HL-60 (cell line): ENCODE measurements at regions not wholly inside any gene's neighbourhood (a gene's known extent, or its start where the extent isn't known, plus 50 kb on each side); places are given as distances from the start of the nearest gene placed in this dataset.

ENCODE experiments used
- DNase-seq, 2 experiments: peaks; one replicate each; pipeline ENCODE4 v3.0.0-alpha.2; 2010 to 2020; ENCODE audit warnings: low read depth in 1 of 2, low spot score in 1 of 2
- H3K27ac ChIP-seq: fragments of 250-450 bp; sonication (Bioruptor Pico); replicated peaks from 2 replicates; pipeline ENCODE4 v1.5.1; 2020; ENCODE audit warnings: mild to moderate bottlenecking, moderate library complexity
- H3K27me3 ChIP-seq: fragments of 250-450 bp; sonication (Bioruptor Pico); 2 replicates; pipeline ENCODE4 v1.5.1; 2021; ENCODE audit warnings: mild to moderate bottlenecking, moderate library complexity; ENCODE audit not compliant: insufficient read depth, poor library complexity, severe bottlenecking
- H3K4me3 ChIP-seq: replicated peaks from 2 replicates; pipeline ENCODE4 v1.5.1; 2011; ENCODE audit warnings: mild to moderate bottlenecking, control low read depth, low read length; ENCODE audit not compliant: insufficient read depth
- GABPA ChIP-seq: IDR thresholded peaks from 2 replicates; pipeline ENCODE4 v1.6.1; 2012; ENCODE audit warnings: low read depth
- POLR2AphosphoS5 ChIP-seq: IDR thresholded peaks from 2 replicates; pipeline ENCODE4 v1.6.1; 2012; ENCODE audit warnings: low read depth
- SPI1 ChIP-seq: IDR thresholded peaks from 2 replicates; pipeline ENCODE4 v1.6.1; 2012; ENCODE audit warnings: low read depth, mild to moderate bottlenecking, borderline replicate concordance
- TF ChIP-seq, protein P1 (sequence below): IDR thresholded peaks from 2 replicates; pipeline ENCODE4 v1.6.1; 2012; ENCODE audit warnings: low read depth; ENCODE audit not compliant: insufficient replicate concordance
- TF ChIP-seq, protein P2 (sequence below): IDR thresholded peaks from one replicate; pipeline ENCODE4 v1.5.1; 2011; ENCODE audit warnings: low read length, control low read depth, inconsistent platforms; ENCODE audit not compliant: insufficient read depth

DNA sequence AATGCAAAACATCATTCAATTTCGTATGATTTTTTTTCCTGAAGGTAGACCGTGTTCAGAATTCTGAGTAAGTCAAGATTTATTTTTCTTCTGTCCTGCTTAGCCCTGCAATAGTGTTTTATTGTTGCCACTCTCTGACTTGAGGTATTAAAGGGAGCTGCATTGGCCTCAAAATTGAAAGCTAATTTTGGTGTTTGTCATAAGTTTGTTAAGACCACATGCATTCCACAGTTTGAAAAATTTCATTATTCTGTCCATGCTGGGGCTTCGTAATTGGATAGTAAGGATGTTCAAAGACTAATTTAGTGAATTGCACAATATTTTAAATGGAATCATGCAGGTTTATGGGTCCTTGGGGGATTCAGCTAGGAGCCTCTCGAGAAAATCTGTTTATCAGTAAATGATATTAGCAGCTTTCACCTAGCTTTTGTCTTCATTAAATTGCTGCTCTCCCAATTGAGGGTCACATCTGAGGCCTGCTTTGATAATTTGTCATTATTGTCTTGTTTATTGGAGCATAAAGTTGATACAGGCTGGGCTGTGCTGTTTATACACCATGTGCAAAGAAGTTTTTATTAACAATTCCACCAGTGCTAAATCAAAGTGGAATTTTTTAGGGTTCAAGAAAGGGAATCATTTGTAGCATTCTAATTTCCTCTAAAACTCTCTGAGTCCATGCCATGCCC is 339.8 kb upstream of the OBI1 start:
- H3K4me3 ChIP-seq = no peak overlapping the region
- TF ChIP-seq GABPA (no peak), POLR2AphosphoS5 (no peak), SPI1 (no peak)
- TF ChIP-seq, protein P1, sequence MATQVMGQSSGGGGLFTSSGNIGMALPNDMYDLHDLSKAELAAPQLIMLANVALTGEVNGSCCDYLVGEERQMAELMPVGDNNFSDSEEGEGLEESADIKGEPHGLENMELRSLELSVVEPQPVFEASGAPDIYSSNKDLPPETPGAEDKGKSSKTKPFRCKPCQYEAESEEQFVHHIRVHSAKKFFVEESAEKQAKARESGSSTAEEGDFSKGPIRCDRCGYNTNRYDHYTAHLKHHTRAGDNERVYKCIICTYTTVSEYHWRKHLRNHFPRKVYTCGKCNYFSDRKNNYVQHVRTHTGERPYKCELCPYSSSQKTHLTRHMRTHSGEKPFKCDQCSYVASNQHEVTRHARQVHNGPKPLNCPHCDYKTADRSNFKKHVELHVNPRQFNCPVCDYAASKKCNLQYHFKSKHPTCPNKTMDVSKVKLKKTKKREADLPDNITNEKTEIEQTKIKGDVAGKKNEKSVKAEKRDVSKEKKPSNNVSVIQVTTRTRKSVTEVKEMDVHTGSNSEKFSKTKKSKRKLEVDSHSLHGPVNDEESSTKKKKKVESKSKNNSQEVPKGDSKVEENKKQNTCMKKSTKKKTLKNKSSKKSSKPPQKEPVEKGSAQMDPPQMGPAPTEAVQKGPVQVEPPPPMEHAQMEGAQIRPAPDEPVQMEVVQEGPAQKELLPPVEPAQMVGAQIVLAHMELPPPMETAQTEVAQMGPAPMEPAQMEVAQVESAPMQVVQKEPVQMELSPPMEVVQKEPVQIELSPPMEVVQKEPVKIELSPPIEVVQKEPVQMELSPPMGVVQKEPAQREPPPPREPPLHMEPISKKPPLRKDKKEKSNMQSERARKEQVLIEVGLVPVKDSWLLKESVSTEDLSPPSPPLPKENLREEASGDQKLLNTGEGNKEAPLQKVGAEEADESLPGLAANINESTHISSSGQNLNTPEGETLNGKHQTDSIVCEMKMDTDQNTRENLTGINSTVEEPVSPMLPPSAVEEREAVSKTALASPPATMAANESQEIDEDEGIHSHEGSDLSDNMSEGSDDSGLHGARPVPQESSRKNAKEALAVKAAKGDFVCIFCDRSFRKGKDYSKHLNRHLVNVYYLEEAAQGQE = no peak
- TF ChIP-seq, protein P2, sequence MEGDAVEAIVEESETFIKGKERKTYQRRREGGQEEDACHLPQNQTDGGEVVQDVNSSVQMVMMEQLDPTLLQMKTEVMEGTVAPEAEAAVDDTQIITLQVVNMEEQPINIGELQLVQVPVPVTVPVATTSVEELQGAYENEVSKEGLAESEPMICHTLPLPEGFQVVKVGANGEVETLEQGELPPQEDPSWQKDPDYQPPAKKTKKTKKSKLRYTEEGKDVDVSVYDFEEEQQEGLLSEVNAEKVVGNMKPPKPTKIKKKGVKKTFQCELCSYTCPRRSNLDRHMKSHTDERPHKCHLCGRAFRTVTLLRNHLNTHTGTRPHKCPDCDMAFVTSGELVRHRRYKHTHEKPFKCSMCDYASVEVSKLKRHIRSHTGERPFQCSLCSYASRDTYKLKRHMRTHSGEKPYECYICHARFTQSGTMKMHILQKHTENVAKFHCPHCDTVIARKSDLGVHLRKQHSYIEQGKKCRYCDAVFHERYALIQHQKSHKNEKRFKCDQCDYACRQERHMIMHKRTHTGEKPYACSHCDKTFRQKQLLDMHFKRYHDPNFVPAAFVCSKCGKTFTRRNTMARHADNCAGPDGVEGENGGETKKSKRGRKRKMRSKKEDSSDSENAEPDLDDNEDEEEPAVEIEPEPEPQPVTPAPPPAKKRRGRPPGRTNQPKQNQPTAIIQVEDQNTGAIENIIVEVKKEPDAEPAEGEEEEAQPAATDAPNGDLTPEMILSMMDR = no peak
- no peak overlapping the region for H3K27ac ChIP-seq
- H3K27me3 ChIP-seq = no peaks in the 10 kb centered on the region
- no peak for DNase-seq

DNA sequence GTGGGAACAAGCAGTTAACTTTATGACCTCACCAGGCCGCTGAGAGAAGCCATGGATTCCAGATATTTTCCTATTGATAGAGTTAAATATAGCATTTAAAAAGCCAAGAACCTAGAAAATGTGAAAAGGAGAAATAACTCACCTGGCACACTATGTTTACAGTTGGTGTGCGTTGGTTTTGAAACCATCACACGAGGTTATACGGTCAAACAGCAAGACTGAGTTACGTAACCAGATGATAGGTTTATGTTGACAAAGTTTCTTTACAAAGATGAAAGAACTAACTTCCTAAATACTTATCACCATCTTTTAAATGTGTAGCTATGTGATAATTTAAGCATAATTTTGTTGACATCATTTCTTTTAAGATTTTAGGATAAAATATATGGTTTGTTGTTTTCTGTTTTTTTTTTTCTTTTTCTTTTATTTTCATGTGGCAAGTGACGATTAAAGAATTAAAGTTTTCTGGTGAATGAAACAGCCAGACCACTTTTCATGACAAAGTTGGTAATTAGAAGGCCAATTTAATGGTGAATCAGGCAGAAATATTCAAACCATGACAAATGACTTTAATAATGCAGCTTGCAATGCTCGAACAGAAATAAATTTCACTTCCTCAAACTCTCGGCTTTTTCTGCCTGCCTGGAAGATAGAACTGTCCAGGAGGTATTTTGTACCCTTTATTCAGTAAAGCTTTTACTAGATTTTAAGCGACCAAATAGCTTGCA is 339.1 kb upstream of the OBI1 start:
- Histone ChIP-seq H3K4me3 (no peak overlapping the region), H3K27me3 (no peaks in the 10 kb centered on the region), H3K27ac (peak overlapping the region; percentile 33; the same call in 1 of the 2 replicates)
- DNase-seq = peak in 1 of 2 experiments; percentile 44
- TF ChIP-seq POLR2AphosphoS5 = no peak
- TF ChIP-seq GABPA = no peak
- TF ChIP-seq, protein P2 = no peak
- TF ChIP-seq, protein P1 = no peak
- peak; percentile 93 for TF ChIP-seq SPI1

DNA sequence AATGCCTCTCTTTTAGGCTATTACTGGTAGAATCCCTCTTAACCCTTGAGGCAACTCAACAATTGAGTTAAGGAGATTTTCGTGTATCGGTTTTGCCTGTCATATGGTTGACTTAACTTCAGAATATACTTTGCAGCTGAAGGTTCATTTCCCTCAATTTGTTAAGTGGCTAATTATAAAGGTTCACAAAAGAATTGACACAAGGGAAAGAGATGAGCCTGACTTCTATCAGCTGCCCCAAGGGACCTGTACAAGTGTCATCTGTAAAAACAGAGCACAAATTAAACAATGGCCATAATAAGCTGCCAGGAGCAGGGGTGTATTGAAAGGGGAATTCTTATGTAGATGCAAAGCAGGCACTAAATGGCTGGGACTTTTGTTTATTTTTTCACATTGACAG is 334.8 kb upstream of the OBI1 start:
- DNase-seq = no peak
- TF ChIP-seq SPI1 = no peak
- no peaks in the 10 kb centered on the region for H3K27me3 ChIP-seq
- no peak overlapping the region for H3K27ac ChIP-seq
- no peak overlapping the region for H3K4me3 ChIP-seq

DNA sequence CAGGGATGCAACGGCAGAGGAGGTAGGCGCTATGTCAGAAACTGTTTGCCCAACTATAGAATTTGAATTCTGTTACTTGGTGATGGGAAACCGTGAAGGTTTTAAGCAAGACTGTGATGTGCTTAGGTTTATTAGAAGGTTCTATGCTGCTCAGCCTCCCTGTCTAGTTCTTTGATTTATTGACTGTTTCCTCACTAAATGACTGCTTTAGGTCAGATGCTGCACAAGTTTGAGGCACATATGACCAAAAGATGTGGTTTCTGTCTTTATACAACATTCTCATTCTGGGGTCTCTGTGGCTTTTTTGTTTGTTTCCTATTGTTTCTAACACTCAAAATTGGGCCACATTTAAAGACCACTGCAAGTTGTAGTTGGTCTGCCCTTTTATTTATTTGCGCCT is 323.0 kb upstream of the OBI1 start:
- no peak for DNase-seq
- TF ChIP-seq POLR2AphosphoS5 (no peak), SPI1 (no peak), GABPA (no peak)
- TF ChIP-seq, protein P2 = no peak
- TF ChIP-seq, protein P1 = no peak
- H3K27me3 ChIP-seq = no peaks in the 10 kb centered on the region
- H3K27ac ChIP-seq = no peak overlapping the region
- no peak overlapping the region for H3K4me3 ChIP-seq
